SU-DHL-6 (cell line): ENCODE measurements at regions not wholly inside any gene's neighbourhood (a gene's known extent, or its start where the extent isn't known, plus 50 kb on each side); places are given as distances from the start of the nearest gene placed in this dataset.

Experiments
- H2AFZ ChIP-seq: fragments of 200-600 bp; sonication (generic); 2 replicates; pipeline ENCODE4 v1.6.1; 2014; ENCODE audit warnings: low read depth, mild to moderate bottlenecking, moderate library complexity, mixed read lengths, antibody characterized with exemption, low read length; ENCODE audit not compliant: severe bottlenecking
- H3F3A ChIP-seq: fragments of 200-600 bp; shearing (Covaris generic); 2 replicates; pipeline ENCODE4 v1.6.0; 2016; ENCODE audit warnings: antibody characterized with exemption, mild to moderate bottlenecking; ENCODE audit not compliant: insufficient read depth
- H3K27ac ChIP-seq: fragments of 200-600 bp; sonication (generic); 2 replicates; pipeline ENCODE4 v1.5.1; 2016; ENCODE audit warnings: low read depth, mild to moderate bottlenecking, low read length, moderate library complexity, mixed read lengths
- H3K27me3 ChIP-seq: fragments of 200-600 bp; sonication (generic), shearing (Covaris generic); 2 replicates; pipeline ENCODE4 v1.6.0; 2014; ENCODE audit warnings: mild to moderate bottlenecking, low read length
- H3K36me3 ChIP-seq: fragments of 200-600 bp; sonication (generic); 2 replicates; pipeline ENCODE4 v1.6.1; 2014; ENCODE audit warnings: mild to moderate bottlenecking, low read length, mixed read lengths
- H3K4me2 ChIP-seq: fragments of 300-600, 200-600 bp; shearing (Covaris generic), sonication (generic); 2 replicates; pipeline ENCODE4 v1.6.0; 2014; ENCODE audit warnings: low read length, low read depth, mild to moderate bottlenecking; ENCODE audit not compliant: poor library complexity, severe bottlenecking
- H3K4me3 ChIP-seq: fragments of 200-600 bp; sonication (generic); 2 replicates; pipeline ENCODE4 v1.5.1; 2014; ENCODE audit warnings: antibody characterized with exemption, low read length, mild to moderate bottlenecking, mixed read lengths; ENCODE audit not compliant: insufficient read depth, poor library complexity, severe bottlenecking
- H3K79me2 ChIP-seq: fragments of 200-600 bp; sonication (generic); 2 replicates; pipeline ENCODE4 v1.6.1; 2014; ENCODE audit warnings: mild to moderate bottlenecking, low read length, moderate library complexity; ENCODE audit not compliant: insufficient read depth
- H3K9ac ChIP-seq: fragments of 200-600 bp; sonication (generic); 2 replicates; pipeline ENCODE4 v1.7.0; 2014; ENCODE audit warnings: mild to moderate bottlenecking, low read length
- H3K9me2 ChIP-seq: fragments of 200-600 bp; sonication (generic); replicated peaks from 2 replicates; pipeline ENCODE4 v1.6.1; 2014; ENCODE audit warnings: low read length; ENCODE audit not compliant: insufficient read depth
- H3K9me3 ChIP-seq: fragments of 200-600 bp; sonication (generic); 2 replicates; pipeline ENCODE4 v1.6.1; 2014; ENCODE audit warnings: low read length, mixed read lengths; ENCODE audit not compliant: insufficient read depth
- H4K20me1 ChIP-seq: fragments of 200-600 bp; sonication (generic); 2 replicates; pipeline ENCODE4 v1.6.1; 2014; ENCODE audit warnings: low read depth, mild to moderate bottlenecking, antibody characterized with exemption, low read length, moderate library complexity, mixed read lengths
- EZH2phosphoT487 ChIP-seq: fragments of 200-600 bp; sonication (generic), shearing (Covaris generic); conservative IDR thresholded peaks from 2 replicates; pipeline ENCODE4 v1.6.1; 2018; ENCODE audit warnings: mild to moderate bottlenecking, antibody characterized with exemption, low read length, moderate library complexity, mixed read lengths
- TF ChIP-seq, protein P1 (sequence below): fragments of 200-600 bp; sonication (generic); IDR thresholded peaks from one replicate; pipeline ENCODE4 v1.5.1; 2017; ENCODE audit warnings: antibody characterized with exemption, mild to moderate bottlenecking, low read length, moderate library complexity; ENCODE audit not compliant: insufficient read depth, poor library complexity, severe bottlenecking

- Histone ChIP-seq H3K36me3 (no peaks in the 10 kb centered on the region), H3K4me2 (no peak overlapping the region), H3F3A (no peaks in the 10 kb centered on the region), H3K4me3 (no peak overlapping the region), H2AFZ (no peak overlapping the region), H3K27me3 (no peaks in the 10 kb centered on the region), H3K9me2 (no peaks in the 10 kb centered on the region), H3K79me2 (no peaks in the 10 kb centered on the region), H4K20me1 (no peaks in the 10 kb centered on the region), H3K27ac (no peak overlapping the region), H3K9me3 (no peaks in the 10 kb centered on the region), H3K9ac (no peak overlapping the region)
- TF ChIP-seq EZH2phosphoT487: no peak
- TF ChIP-seq, protein P1, sequence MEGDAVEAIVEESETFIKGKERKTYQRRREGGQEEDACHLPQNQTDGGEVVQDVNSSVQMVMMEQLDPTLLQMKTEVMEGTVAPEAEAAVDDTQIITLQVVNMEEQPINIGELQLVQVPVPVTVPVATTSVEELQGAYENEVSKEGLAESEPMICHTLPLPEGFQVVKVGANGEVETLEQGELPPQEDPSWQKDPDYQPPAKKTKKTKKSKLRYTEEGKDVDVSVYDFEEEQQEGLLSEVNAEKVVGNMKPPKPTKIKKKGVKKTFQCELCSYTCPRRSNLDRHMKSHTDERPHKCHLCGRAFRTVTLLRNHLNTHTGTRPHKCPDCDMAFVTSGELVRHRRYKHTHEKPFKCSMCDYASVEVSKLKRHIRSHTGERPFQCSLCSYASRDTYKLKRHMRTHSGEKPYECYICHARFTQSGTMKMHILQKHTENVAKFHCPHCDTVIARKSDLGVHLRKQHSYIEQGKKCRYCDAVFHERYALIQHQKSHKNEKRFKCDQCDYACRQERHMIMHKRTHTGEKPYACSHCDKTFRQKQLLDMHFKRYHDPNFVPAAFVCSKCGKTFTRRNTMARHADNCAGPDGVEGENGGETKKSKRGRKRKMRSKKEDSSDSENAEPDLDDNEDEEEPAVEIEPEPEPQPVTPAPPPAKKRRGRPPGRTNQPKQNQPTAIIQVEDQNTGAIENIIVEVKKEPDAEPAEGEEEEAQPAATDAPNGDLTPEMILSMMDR: no peak
Observed at GRCh38 chr14:81963846-81964245, 430.2 kb upstream of the SEL1L start.

- no peaks in the 10 kb centered on the region for H4K20me1 ChIP-seq
- no peaks in the 10 kb centered on the region for H3K9me2 ChIP-seq
- TF ChIP-seq, protein P1: no peak
- no peak for TF ChIP-seq EZH2phosphoT487
- no peaks in the 10 kb centered on the region for H3K9me3 ChIP-seq
- H3K79me2 ChIP-seq: no peaks in the 10 kb centered on the region
- H3K27ac ChIP-seq: no peak overlapping the region
- H3K36me3 ChIP-seq: no peaks in the 10 kb centered on the region
- H3K4me2 ChIP-seq: no peak overlapping the region
- no peak overlapping the region for H2AFZ ChIP-seq
- no peaks in the 10 kb centered on the region for H3F3A ChIP-seq
- H3K9ac ChIP-seq: no peak overlapping the region
- no peaks in the 10 kb centered on the region for H3K27me3 ChIP-seq
- no peak overlapping the region for H3K4me3 ChIP-seq
Observed at GRCh38 chr14:81970307-81970706, 436.7 kb upstream of the SEL1L start.

DNA sequence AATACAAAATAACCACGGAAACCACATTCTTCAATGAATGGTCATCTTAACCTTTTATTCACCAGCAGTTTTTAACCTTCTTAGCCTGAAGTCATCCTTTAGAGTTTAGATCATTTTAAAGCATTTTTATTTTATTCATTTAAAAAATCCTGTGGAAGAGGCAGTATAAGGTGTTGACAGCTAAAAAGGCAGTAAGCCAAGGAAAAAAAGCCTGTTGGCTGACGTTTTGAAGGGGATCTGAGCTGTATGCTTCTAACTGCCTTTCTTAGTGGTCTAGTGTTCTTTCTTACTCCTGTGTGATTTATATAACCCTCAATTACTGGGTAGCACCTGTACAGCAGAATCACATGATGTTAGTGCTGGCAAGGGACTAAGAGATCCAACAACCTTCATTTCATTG lies 438.3 kb upstream of the SEL1L start:
- H3K9me2 ChIP-seq: no peaks in the 10 kb centered on the region
- no peak overlapping the region for H3K27ac ChIP-seq
- no peak overlapping the region for H2AFZ ChIP-seq
- no peaks in the 10 kb centered on the region for H3K79me2 ChIP-seq
- no peak for TF ChIP-seq EZH2phosphoT487
- TF ChIP-seq, protein P1: no peak
- H3K9ac ChIP-seq: no peak overlapping the region
- no peak overlapping the region for H3K4me2 ChIP-seq
- H4K20me1 ChIP-seq: no peaks in the 10 kb centered on the region
- H3K36me3 ChIP-seq: no peaks in the 10 kb centered on the region
- H3F3A ChIP-seq: no peaks in the 10 kb centered on the region
- no peak overlapping the region for H3K4me3 ChIP-seq
- no peaks in the 10 kb centered on the region for H3K27me3 ChIP-seq
- no peaks in the 10 kb centered on the region for H3K9me3 ChIP-seq
